ENCODE measurements at regions not wholly inside any gene's neighbourhood (a gene's known extent, or its start where the extent isn't known, plus 50 kb on each side); places are given as distances from the start of the nearest gene placed in this dataset.
"Not testable (repeated sequence)": the region's sequence is repeated elsewhere in the genome, so short reads cannot be mapped to it uniquely, and the experiment has no call there.

DNA sequence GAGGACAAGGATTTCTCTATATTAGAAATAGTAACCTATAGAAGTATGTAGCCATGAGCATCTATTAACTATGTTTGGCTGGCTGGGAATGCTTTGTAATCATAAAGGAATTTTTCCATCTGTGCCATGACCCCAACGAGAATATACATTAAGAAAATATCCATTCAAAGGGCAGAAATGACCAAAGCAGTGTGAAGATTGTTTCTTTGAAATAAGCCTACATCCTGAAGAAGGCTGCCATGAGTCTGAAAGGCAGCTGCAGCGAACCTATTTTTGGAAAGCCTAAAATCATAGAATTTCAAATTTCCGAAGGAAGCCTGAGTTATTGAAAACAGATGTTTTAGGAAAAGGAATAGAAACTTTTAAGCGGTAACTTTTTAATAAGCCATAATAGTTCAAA lies 244.2 kb upstream of the FOXK1 start:
- no peak for DNase-seq (ENCODE audit: low read depth in 3 of 3)

DNA sequence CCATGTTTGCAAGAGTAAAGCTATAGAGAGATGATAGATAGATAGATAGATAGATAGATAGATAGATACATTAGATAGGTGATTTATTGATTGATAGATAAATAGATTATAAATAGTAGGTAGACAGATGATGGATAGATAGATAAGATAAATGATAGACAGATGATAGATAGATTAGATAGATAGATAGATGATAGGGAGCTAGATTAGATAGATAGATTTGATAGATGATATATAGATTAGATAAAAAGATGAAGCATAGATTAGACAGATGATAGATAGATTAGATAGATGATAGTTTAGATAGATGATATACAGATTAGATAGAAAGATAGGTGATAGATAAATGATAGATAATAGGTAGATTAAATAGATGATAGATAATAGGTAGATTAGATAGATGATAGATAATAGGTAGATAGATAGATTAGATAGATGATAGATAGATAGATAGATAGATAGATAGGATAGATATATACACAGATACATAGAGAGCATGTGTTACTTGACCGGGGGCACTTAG lies 243.3 kb upstream of the FOXK1 start:
- DNase-seq (ENCODE audit: low read depth in 3 of 3), result no peak

DNA sequence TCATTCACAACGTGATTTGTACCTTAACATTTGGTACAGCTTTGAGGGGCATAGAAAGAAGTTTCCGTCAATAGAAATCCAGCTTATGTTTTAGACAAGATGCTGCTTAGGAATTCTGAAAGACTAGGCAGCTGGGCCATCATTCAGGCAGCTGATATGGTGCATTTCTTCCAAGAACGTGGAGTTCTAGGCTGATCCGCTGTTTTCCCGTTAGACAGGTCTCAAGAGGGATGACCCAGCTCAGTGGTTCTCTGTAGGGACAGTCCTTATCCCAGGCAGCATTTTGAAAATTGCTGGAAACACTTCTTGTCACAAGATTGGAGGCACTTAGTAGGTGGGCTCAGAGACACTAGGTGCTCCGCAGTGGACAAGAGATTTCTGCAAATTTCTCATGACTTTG lies 242.7 kb upstream of the FOXK1 start:
- no peak for DNase-seq (ENCODE audit: low read depth in 3 of 3)

DNA sequence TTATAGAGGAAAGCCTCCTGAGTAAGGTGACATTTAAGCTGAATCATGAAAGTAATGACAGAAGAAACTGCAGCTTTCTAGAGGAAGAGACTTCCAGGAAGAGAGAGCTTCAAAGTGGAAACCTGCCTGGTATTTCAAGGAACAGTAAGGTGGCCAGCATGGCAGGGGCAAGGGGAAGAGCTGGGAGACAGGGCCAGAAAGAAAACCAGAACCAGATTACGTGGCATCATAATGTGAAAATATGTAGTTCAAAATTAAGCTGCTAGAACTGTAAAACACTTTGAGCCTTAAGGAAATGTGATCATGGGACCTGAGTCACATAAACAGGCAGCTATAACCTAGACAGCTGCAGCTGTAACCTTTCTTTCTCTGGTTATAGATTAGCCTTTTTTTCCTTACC lies 238.0 kb upstream of the FOXK1 start:
- no peak for DNase-seq (ENCODE audit: low read depth in 3 of 3)

DNA sequence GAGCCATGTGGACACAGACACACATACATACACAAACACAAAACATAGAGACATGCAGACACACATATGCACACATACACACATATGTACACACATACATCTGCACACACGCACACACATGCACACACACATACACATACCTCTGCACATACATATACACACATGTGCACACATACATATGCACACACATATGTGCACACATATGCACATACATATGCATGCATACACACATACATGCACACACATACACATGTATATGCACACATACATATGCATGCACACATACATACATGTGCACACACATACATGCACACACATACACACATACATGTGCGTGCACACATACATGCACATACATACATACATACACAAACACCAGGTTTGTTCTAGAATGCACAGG lies 236.3 kb upstream of the FOXK1 start:
- no peak for DNase-seq (ENCODE audit: low read depth in 3 of 3)

DNA sequence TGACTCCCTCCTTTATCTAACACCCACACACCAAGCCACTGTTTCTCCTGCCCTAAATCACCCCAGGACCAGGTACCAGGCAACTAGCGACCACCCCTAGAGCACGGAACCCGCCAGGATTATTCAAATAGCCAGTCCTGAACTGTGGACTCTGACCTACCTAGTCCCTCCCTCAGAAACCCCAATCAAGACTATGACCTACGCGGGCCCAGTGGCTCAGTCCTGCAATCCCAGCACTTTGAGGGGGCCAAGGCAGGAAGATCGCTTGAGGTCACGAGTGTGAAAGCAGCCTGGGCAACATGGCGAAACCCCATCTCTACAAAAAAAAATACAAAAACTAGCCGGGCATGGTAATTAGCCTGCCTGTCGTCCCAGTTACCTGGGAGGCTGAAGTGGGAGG lies 232.8 kb upstream of the FOXK1 start:
- no peak for DNase-seq (ENCODE audit: low read depth in 3 of 3)

DNA sequence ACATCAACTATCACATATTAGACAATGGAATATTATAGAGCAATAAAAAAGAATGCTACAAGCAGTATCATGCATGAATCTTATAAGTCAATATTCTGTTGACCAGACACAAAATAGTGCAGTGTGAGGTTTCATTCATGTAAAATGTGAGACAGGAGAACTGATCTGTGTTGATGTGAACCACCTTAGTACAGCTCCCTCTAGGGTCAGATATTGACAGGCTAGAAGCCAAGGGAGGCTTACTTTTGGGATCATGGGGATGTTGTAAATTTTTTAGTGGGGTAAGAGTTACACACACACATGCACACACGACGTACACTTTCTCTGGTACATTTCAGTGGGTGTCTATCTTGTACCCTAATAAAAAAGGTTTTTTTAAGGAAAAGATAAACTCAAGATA lies 231.6 kb upstream of the FOXK1 start:
- DNase-seq (ENCODE audit: low read depth in 3 of 3), result no peak

DNA sequence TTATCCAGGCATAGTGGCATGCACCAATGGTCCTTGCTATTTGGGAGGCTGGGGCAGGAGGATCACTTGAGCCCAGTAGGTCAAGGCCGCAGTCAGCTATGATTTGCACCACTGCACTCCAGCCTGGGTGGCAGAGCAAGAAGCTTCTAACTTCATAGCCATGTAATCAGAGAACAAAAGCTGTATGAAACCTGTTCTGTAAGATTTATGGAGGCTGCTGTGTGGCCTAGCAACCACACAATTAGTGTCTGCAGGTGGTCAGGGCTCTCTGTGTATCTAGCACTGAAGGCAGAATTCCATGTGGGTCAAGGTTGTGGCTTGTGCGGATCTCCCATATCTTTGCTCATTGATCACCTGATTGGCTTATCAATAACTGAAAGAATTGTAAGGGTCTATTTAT lies 221.5 kb upstream of the FOXK1 start:
- DNase-seq (ENCODE audit: low read depth in 3 of 3), result no peak

DNA sequence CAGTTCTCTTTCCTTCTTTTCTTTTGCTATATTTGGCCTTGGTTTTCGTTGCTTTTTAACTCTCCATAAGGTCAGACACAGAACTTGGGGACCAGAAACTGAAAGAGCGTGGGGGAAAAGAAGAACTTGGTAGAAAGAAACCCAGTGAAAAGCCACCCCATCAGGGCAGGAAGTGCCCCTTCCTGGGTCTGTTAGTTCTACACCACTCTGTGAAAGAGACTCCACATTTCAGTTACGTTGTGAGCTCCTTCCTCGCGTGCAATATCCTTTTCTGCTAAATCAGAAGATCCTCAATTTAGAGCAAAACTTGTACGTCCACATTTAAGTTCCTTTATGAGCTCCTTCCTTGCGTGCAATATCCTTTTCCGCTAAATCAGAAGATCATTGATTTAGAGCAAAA lies 220.6 kb upstream of the FOXK1 start:
- DNase-seq (ENCODE audit: low read depth in 3 of 3), result no peak

DNA sequence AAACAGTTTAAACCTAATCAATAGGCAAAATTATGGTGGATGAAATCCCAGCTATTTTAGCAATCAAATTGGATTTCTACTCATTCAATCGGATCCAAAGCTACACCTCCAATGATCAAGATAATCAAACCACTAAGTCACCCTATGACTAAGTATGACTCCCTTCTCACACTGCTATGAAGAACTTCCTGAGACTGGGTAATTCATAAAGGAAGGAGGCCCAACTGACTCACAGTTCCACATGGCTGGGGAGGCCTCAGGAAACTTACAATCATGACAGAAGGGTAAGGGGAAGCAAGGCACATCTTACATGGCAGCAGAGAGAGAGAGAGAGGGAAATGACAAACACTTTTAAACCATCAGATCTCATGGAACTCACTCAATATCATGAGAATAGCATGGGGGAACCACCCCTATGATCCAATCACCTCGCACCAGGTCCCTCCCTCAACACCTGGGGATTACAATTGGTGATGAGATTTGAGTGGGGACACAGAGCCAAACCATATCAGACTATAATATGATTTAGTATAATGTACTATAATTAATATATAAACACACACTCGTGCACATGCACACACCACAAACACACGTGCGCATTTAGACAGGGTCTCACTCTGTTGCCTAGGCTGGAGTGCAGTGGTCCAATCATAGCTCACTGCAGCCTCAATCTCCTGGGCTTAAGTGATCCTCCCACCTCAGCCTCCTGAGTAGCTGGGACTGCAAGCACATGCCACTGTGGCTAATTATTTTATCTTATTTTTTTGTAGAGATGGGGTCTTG lies 213.6 kb upstream of the FOXK1 start:
- DNase-seq (ENCODE audit: low read depth in 3 of 3), result no peak

DNA sequence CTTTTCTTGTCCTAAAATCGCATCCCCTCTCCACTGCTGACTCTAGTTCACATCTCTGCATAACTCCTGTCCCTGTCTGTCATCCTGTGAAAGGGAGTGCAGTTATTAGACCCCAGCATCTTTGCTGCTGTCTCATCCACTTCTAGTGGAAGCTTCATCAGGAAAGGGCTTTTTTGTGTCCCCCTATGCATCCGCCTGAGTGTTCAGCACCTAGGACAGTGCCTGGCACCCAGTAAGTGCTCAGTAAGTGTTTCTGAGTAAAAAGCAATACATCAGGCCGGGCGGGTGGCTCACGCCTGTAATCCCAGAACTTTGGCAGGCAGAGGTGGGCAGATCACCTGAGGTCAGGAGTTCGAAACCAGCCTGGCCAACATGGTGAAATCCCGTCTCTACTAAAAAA lies 211.8 kb upstream of the FOXK1 start:
- no peak for DNase-seq (ENCODE audit: low read depth in 3 of 3)

DNA sequence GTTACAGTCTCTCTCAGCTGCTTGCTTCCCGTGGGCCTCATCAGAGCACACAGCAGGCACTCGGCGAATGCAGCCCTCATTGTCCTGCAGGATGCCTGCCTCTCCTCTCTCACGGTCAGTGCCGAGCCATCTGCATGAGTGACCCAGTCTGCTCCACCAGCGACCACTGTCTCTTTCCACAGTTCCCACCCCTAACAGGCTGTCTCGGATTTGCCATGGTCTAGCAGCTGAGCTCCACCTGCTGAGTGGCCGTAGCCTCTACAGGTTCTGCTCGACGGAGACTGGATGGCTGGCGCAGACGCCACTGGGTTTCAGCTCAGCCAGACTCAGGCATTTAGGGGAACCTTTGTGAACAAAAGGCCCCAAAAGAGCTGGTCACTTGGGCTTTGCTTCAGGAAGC lies 209.4 kb upstream of the FOXK1 start:
- DNase-seq (ENCODE audit: low read depth in 3 of 3), result no peak

DNA sequence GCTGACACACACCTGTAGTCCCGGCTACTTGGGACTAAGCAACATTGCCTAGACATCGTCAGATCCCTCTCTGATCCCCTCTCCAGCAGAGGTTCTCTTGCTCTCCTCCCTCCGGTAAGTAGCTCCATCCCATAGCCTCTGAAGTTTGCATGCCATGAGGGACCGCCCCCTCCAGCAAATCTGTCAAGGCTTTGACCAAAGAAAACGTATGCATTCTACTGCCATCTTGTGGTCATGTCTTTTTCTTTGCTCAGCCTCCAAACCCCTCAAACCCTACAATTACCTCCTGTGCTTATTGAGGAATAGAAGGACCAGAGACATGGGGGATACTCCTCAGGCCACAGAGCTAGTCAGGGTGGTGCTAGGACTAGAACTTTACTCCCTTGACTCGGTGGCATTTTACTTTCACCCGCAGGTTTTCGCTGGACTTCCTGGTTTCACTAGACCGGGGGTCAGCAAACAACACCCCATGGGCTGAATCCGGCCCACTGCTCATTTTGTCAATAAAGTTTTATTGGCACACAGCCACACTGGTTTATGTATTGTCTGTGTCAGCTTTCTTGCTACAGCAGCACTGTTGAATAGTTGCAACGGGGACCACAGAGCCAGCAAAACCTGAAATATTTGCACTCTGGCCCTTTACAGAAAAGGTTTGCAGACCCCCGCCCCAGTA lies 202.6 kb upstream of the FOXK1 start:
- peak in 1 of 3 donors; percentile 6 for DNase-seq (ENCODE audit: low read depth in 3 of 3)

DNA sequence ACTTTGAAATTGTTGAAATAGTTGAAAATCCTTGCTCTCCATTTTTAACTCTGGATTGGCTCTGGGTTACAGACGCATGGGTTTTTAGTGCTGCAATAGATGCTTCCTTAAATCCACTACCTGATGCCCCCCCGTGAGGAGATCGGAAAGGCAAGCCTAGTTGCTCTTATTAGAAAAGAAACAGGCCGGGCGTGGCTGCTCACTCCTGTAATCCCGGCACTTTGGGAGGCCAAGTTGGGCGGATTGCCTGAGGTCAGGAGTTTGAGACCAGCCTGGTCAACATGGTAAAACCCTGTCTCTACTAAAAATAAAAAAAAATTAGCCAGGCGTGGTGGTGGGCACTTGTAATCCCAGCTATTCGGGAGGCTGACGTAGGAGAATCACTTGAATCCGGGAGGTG lies 202.0 kb upstream of the FOXK1 start:
- not testable (repeated sequence) for DNase-seq (ENCODE audit: low read depth in 3 of 3)

DNA sequence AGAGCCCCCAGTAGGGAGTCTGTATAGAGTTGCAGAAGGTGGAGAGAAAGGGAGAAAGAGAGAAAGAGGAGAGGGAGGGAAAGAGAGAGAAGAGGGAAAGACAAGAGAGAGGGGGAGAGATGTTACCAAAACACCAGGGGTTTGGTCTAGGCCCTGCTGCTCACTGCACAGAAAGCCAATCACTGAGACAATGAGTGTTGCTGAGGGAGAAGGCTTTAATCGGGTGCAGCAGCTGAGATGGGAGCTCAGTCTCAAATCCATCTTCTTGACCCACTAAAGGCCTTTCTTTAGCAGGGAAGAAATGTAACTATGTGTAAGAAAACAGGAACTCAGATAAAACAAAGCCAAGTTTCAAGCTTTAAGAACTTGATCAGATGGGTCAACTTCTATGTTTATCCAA lies 198.2 kb upstream of the FOXK1 start:
- DNase-seq (ENCODE audit: low read depth in 3 of 3), result no peak

DNA sequence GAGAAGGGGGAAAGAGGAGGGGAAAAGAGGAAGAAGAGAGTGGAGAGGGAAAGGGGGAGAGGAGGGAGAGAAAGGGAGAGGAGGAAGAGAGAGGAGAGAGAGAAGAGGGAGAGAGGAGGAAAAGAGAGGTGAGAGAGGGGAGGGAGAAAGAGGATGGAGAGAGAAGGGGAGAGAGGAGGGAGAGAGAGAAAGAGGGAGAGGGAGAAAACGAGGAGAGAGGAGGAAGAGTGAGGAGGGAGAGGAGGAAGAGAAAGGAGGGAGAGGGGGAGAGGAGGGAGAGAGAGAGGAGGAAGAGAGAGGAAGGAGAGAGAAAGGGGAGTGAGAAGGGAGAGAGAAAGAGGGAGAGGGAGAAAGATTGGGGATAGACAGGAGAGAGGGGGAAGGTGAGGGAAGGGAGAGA lies 197.6 kb upstream of the FOXK1 start:
- no peak for DNase-seq (ENCODE audit: low read depth in 3 of 3)

DNA sequence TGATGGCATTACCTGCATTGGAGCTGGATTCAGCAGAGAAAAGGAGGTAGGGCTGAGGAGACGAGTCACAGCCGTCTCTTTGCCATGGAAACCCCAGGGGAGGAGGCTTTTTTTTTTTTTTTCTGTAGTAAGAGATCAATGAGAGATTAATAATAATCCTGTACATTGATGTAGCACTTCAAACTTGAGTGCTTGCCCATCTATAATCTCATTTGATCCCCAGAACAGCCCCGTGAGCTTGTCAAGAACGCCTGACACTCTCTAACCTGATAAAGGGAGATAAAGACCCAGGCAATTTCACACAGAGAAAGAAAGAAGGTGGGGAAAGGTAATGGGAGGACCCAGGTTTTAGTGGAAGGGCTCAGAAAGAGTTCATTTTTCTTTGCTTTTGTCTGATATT lies 195.2 kb upstream of the FOXK1 start:
- DNase-seq (ENCODE audit: low read depth in 3 of 3), result no peak

DNA sequence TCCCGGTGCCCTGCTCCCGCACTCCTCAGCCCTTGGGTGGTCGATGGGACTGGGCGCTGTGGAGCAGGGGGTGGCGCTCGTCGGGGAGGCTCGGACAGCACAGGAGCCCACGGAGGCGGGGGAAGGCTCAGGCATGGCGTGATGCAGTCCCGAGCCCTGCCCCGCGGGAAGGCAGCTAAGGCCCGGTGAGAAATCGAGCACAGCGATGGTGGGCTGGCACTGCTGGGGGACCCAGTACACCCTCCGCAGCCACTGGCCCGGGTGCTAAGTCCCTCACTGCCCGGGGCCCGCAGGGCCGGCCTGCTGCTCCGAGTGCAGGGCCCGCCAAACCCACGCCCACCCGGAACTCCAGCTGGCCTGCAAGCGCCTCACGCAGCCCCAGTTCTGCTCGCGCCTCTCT lies 185.2 kb upstream of the FOXK1 start:
- DNase-seq (ENCODE audit: low read depth in 3 of 3), result not testable (repeated sequence)

DNA sequence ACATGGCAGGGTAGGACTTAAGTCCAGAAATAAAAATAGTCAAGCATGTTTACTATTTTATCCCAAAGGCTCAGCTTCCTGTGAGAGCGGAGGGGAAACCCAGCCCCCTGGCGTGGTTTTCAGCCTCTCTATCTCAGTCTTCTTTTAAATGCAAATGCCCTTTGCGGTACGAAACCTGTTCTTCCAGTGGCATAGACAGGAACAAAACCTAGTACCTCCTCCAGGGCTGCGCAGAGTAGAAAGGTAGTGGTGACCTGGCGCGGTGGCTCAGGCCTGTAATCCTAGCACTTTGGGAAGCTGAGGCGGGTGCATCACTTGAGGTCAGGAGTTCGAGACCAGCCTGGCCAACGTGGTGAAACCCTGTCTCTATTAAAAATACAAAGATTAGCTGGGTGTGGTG lies 181.3 kb upstream of the FOXK1 start:
- no peak for DNase-seq (ENCODE audit: low read depth in 3 of 3)

DNA sequence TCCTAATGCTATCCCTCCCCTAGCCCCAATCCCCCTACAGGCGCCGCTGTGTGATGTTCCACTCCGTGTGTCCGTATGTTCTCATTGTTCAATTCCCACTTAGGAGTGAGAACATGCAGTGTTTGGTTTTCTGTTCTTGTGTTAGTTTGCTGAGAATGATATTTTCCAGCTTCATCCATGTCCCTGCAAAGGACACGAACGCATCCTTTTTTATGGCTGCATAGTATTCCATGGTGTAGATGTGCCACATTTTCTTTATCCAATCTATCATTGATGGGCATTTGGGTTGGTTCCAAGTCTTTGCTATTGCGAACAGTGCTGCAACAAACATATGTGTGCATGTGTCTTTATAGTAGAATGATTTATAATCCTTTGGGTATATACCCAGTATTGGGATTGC lies 174.2 kb upstream of the FOXK1 start:
- DNase-seq (ENCODE audit: low read depth in 3 of 3), result not testable (repeated sequence)

DNA sequence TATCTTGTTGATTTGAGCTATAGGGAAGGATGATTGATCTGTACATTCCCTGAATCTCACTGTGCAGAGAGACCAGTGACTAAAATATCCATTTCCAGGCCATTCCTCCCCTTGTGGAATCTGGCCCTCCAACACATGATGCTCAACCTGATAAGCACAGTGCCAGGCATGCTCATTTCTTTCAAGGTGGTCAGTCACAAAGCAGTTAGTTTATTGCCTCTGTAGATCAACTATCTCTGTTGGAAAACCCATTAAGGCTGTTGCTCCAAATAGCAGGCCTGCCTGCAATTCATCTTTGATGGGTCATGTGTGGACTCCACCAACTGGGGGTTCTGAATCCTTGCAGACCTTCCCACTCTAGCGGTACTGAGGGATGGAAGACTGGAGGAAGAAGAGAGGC lies 168.6 kb upstream of the FOXK1 start:
- no peak for DNase-seq (ENCODE audit: low read depth in 3 of 3)

DNA sequence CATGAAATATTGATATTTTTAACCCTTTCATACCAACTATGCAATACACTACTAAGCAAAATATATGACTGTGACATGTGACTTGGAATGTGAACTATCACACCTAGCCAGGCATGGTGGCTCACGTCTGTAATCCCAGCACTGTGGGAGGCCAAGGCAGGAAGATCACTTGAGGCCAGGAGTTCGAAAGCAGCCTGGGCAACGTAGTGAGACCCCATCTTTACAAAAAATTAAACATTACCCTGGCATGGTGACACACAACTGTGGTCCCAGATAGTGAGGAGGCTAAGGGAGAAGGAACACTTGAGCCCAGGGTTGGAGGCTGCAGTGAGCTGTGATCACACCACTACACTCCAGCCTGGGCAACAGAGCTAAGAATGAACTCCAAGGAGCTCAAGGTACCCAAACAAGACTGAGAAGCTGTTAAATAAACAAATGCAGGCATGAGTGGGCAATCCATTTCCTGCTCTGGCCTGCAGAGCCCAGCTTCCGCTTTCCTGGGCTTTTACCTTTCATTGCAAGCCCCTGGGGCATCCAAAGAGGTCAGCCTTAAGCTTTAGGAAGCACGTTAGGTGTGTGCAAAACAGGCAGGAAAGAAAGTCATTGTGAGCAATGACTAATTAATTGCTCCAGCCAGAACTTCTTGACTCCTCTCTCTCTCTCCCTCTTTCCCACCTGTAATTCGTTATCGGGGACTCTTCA lies 162.1 kb upstream of the FOXK1 start:
- no peak for DNase-seq (ENCODE audit: low read depth in 3 of 3)

DNA sequence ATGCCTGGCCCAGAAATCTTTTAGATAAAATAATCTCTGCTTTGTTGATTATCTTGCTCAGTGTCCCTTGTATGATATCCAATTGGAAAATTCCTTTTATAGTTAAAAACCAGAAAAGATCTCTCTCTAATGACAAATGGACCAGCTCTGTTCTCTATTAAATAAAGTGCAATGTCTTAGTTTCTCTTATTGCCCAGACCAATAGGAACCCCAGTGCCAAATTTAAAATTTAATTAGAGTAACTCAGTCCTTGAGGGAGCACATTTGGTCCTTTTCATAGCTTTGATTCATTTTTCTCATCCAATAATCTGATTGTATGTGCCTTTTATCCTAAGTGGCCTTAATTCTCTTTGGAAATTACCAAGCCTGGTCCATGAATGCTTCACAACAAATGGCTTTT lies 158.9 kb upstream of the FOXK1 start:
- no peak for DNase-seq (ENCODE audit: low read depth in 3 of 3)

All from stimulated activated CD4-positive, alpha-beta T cell treated with anti-CD3 and anti-CD28 coated beads, TNF-alpha, amount 100 ng/mL, for 48 hours (primary cell).